GM12878 (cell line): ENCODE measurements at regions not wholly inside any gene's neighbourhood (a gene's known extent, or its start where the extent isn't known, plus 50 kb on each side); places are given as distances from the start of the nearest gene placed in this dataset.
"Not testable (repeated sequence)": the region's sequence is repeated elsewhere in the genome, so short reads cannot be mapped to it uniquely, and the experiment has no call there.

ENCODE experiments used
- ATAC-seq: fragments of 200-7000 bp; cut with Tn5 transposase; 3 replicates; pipeline ENCODE4 v1.9.1; 2020; ENCODE audit warnings: mild to moderate bottlenecking, moderate library complexity
- BruUV-seq: library from RNA; stranded (reverse); fragments of 400-500 nt; replicated peaks from 2 replicates; lab custom pipeline; 2021; lab: Mats Ljungman, UMichigan
- CTCF ChIA-PET: fragments of 300-600 bp; sonication (Branson Sonifier 250); formaldehyde crosslinking; extraction: SDS; loops from one replicate; lab custom pipeline; 2021; ENCODE audit warnings: inconsistent platforms; lab: Yijun Ruan, JAX
- POLR2A ChIA-PET: fragments of 350-600 bp; formaldehyde crosslinking; extraction: SDS; loops from one replicate; lab custom pipeline; 2021; ENCODE audit warnings: inconsistent platforms; lab: Charles Lee
- RAD21 ChIA-PET: fragments of 300-600 bp; sonication (Branson Sonifier 250); formaldehyde crosslinking; loops from one replicate; lab custom pipeline; 2023; ENCODE audit warnings: antibody characterized with exemption; ENCODE audit not compliant: unreplicated experiment; lab: Charles Lee
- SMC1A ChIA-PET: fragments of 300-600 bp; sonication (Branson Sonifier 250); formaldehyde crosslinking; loops from one replicate; lab custom pipeline; 2023; ENCODE audit not compliant: unreplicated experiment, uncharacterized antibody; lab: Charles Lee
- DNase-seq: peaks from one replicate; pipeline ENCODE4 v3.0.0-alpha.2; 2011; ENCODE audit warnings: low read depth, low spot score
- FAIRE-seq: peaks from 3 replicates; lab custom pipeline; 2011; peaks lifted over from hg19 to GRCh38; lab: Jason Lieb, UNC
- H2AFZ ChIP-seq: 2 replicates; pipeline ENCODE4 v1.6.0; 2011; ENCODE audit warnings: low read depth, low read length, control low read depth; ENCODE audit not compliant: control insufficient read depth
- H3K27ac ChIP-seq: 2 replicates; pipeline ENCODE4 v1.5.1; 2011; ENCODE audit warnings: control low read depth; ENCODE audit not compliant: control insufficient read depth, insufficient read depth
- H3K27me3 ChIP-seq, 2 experiments: replicated peaks in 1 of 2; 2 replicates each; pipeline versions ENCODE4 v1.6.0 to v1.6.1; 2011; ENCODE audit warnings: low read length in 1 of 2; ENCODE audit not compliant: control insufficient read depth in 2 of 2, insufficient read depth in 2 of 2
- H3K36me3 ChIP-seq, 2 experiments: 2 replicates each; pipeline ENCODE4 v1.5.1; 2011; ENCODE audit warnings: low read length in 1 of 2; ENCODE audit not compliant: control insufficient read depth in 2 of 2, insufficient read depth in 2 of 2
- H3K4me1 ChIP-seq: 2 replicates; pipeline ENCODE4 v1.6.1; 2011; ENCODE audit warnings: mild to moderate bottlenecking, low read length, moderate library complexity, mixed read lengths; ENCODE audit not compliant: control insufficient read depth, insufficient read depth
- H3K4me2 ChIP-seq: 2 replicates; pipeline ENCODE4 v1.6.0; 2011; ENCODE audit warnings: control low read depth; ENCODE audit not compliant: control insufficient read depth, insufficient read depth
- H3K4me3 ChIP-seq: fragments of 200-600 bp; sonication (generic); 2 replicates; pipeline ENCODE4 v1.5.1; 2016
- H3K79me2 ChIP-seq: 2 replicates; pipeline ENCODE4 v1.6.0; 2011; ENCODE audit warnings: low read length; ENCODE audit not compliant: control insufficient read depth, insufficient read depth
- H3K9ac ChIP-seq: 2 replicates; pipeline ENCODE4 v1.8.0; 2011; ENCODE audit warnings: low read length, control low read depth, mixed read lengths; ENCODE audit not compliant: control insufficient read depth, insufficient read depth
- H3K9me3 ChIP-seq: replicated peaks from 3 replicates; pipeline ENCODE4 v1.5.1; 2011; ENCODE audit warnings: mild to moderate bottlenecking, low read length; ENCODE audit not compliant: control insufficient read depth, insufficient read depth
- H4K20me1 ChIP-seq: 2 replicates; pipeline ENCODE4 v1.6.0; 2011; ENCODE audit not compliant: control insufficient read depth, insufficient read depth
- CUX1 ChIP-seq: IDR thresholded peaks from 2 replicates; pipeline ENCODE4 v1.6.1; 2012; ENCODE audit warnings: improper control_type of control experiment, low read depth, low read length; ENCODE audit not compliant: insufficient replicate concordance
- ESRRA ChIP-seq: IDR thresholded peaks from 2 replicates; pipeline ENCODE4 v1.6.1; 2012; ENCODE audit warnings: mild to moderate bottlenecking, low read length, improper control_type of control experiment
- FOXM1 ChIP-seq: IDR thresholded peaks from 2 replicates; pipeline ENCODE4 v1.6.1; 2012; ENCODE audit warnings: low read depth, mild to moderate bottlenecking, inconsistent platforms, low read length, moderate library complexity
- GABPA ChIP-seq: IDR thresholded peaks from 2 replicates; pipeline ENCODE4 v1.6.1; 2014; ENCODE audit warnings: antibody characterized with exemption, low read depth, mild to moderate bottlenecking, inconsistent platforms
- IKZF2 ChIP-seq, 2 experiments: fragments of 450-650 bp; IDR thresholded peaks; 2 replicates each; pipeline ENCODE4 v1.6.1; 2017; ENCODE audit warnings: mild to moderate bottlenecking in 2 of 2, moderate library complexity in 2 of 2
- RAD21 ChIP-seq: IDR thresholded peaks from 2 replicates; pipeline ENCODE4 v1.6.1; 2011; ENCODE audit warnings: mild to moderate bottlenecking, low read depth, low read length, moderate library complexity; ENCODE audit not compliant: insufficient read depth
- RELA ChIP-seq: fragments of 450-650 bp; IDR thresholded peaks from 2 replicates; pipeline ENCODE4 v1.8.0; 2014; ENCODE audit warnings: borderline replicate concordance; ENCODE audit not compliant: partially characterized antibody
- RUNX3 ChIP-seq: IDR thresholded peaks from 2 replicates; pipeline ENCODE4 v1.6.1; 2012; ENCODE audit warnings: low read length, inconsistent platforms
- SIN3A ChIP-seq: IDR thresholded peaks from 2 replicates; pipeline ENCODE4 v1.6.1; 2012; ENCODE audit warnings: low read depth, low read length, improper control_type of control experiment
- SMARCA5 ChIP-seq: fragments of 450-650 bp; IDR thresholded peaks from 2 replicates; pipeline ENCODE4 v1.6.1; 2017; ENCODE audit warnings: mild to moderate bottlenecking
- YY1 ChIP-seq: IDR thresholded peaks from 2 replicates; pipeline ENCODE4 v1.6.1; 2011; ENCODE audit warnings: low read depth, mild to moderate bottlenecking, low read length
- ZBED1 ChIP-seq: IDR thresholded peaks from 2 replicates; pipeline ENCODE4 v1.6.1; 2016; ENCODE audit warnings: borderline replicate concordance
- ZNF207 ChIP-seq: fragments of 450-650 bp; IDR thresholded peaks from 2 replicates; pipeline ENCODE4 v1.6.1; 2014; ENCODE audit warnings: antibody characterized with exemption, mild to moderate bottlenecking, borderline replicate concordance
- ZNF384 ChIP-seq: IDR thresholded peaks from 2 replicates; pipeline ENCODE4 v1.6.1; 2012; ENCODE audit warnings: low read depth, mild to moderate bottlenecking, low read length, improper control_type of control experiment, borderline replicate concordance
- WGBS: methylation state at CpG from one replicate; pipeline ENCODE4 v1.1.6; 2016; ENCODE audit warnings: low lambda C conversion rate; ENCODE audit not compliant: insufficient replicate concordance, insufficient coverage; ENCODE audit errors: missing lambda C conversion rate; 5-methylcytosine and 5-hydroxymethylcytosine counted together
- in situ Hi-C: fragments of 300-500 bp; cut with MboI; formaldehyde crosslinking; loops from 9 replicates; pipeline ENCODE4 v1.14.3; 2018; ENCODE audit warnings: mixed read lengths
- intact Hi-C: fragments of 100-400 bp; cut with micrococcal nuclease; formaldehyde crosslinking; loops from one replicate; pipeline ENCODE4 v1.14.2; 2022; ENCODE audit not compliant: unreplicated experiment

GRCh38 chr14:38557391-38557790 is 301.5 kb upstream of the CLEC14A start:
- CTCF ChIA-PET, intact Hi-C loops, ATAC-seq, H4K20me1 ChIP-seq, H3K4me2 ChIP-seq, H3K36me3 ChIP-seq, H2AFZ ChIP-seq, POLR2A ChIA-PET, H3K27ac ChIP-seq, FAIRE-seq, H3K9me3 ChIP-seq, H3K27me3 ChIP-seq, DNase-seq, SMC1A ChIA-PET, in situ Hi-C loops, H3K79me2 ChIP-seq, RAD21 ChIA-PET, BruUV-seq, H3K4me1 ChIP-seq, H3K4me3 ChIP-seq, H3K9ac ChIP-seq: not testable (repeated sequence)

- intact Hi-C loops (no loop called here), in situ Hi-C loops (no loop called here)
- no peak for ATAC-seq
- Histone ChIP-seq H3K4me2 (no peak overlapping the region), H3K9ac (no peak overlapping the region), H2AFZ (no peak overlapping the region), H3K4me3 (no peak overlapping the region), H3K36me3 (no peaks in the 10 kb centered on the region), H3K4me1 (no peaks in the 10 kb centered on the region), H3K27ac (no peak overlapping the region), H3K9me3 (no peaks in the 10 kb centered on the region; the same call in 2 of the 3 replicates), H4K20me1 (no peaks in the 10 kb centered on the region), H3K79me2 (no peaks in the 10 kb centered on the region), H3K27me3 (no peaks in the 10 kb centered on the region)
- SMC1A ChIA-PET = interaction anchor here (0.5 to 1.1 kb wide), 2 partner anchors 12 to 569 kb away, joined by 3 to 4 read pairs; no protein-coding TSS in a partner anchor
- no peak for DNase-seq
- no TSS peak for BruUV-seq
- RAD21 ChIA-PET = interaction anchor here (0.9 kb wide), 1 partner anchor 186 kb away, joined by 3 read pairs; no protein-coding TSS in a partner anchor
- WGBS = 35% methylated on average over 1 of the region's 1 CpG
- POLR2A ChIA-PET = no interaction called here
- no peak for FAIRE-seq
- CTCF ChIA-PET = no interaction called here
- TF ChIP-seq IKZF2 (IDR thresholded peaks at IDR 0.05) (no peak), FOXM1 (no peak), RUNX3 (no peak), ZNF384 (no peak), GABPA (no peak), ZNF207 (no peak), ZBED1 (no peak), ESRRA (no peak), YY1 (no peak), SIN3A (no peak), SMARCA5 (no peak), RAD21 (no peak), CUX1 (no peak), RELA (no peak)
Observed at GRCh38 chr14:38556252-38556651, 300.4 kb upstream of the CLEC14A start.
